GM21825 (cell line): ENCODE measurements at regions not wholly inside any gene's neighbourhood (a gene's known extent, or its start where the extent isn't known, plus 50 kb on each side); places are given as distances from the start of the nearest gene placed in this dataset.

Experiments
- ATAC-seq: cut with Tn5 transposase; IDR thresholded peaks from one replicate; pipeline ENCODE4 v1.9.1; 2021; ENCODE audit warnings: mild to moderate bottlenecking, moderate library complexity; ENCODE audit not compliant: unreplicated experiment

DNA sequence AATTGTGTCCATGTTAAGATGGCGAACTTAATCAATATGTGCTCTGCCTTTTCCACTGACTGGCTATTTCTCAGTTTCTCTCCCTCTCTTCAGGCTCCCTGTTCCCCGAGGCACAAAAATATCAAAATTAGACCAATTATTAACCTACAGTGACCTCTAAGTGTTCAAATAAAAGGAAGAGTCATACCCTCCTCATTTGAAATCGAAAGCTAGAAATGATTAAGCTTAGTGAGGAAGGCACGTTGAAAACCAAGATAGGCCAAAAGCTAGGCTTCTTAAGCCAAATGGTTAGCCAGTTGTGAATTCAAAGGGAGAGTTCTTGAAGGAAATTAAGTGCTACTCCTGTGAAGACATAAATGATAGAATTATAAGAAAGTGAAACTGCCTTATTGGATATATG, 81.1 kb upstream of the MBL2 start:
- ATAC-seq, result no peak

DNA sequence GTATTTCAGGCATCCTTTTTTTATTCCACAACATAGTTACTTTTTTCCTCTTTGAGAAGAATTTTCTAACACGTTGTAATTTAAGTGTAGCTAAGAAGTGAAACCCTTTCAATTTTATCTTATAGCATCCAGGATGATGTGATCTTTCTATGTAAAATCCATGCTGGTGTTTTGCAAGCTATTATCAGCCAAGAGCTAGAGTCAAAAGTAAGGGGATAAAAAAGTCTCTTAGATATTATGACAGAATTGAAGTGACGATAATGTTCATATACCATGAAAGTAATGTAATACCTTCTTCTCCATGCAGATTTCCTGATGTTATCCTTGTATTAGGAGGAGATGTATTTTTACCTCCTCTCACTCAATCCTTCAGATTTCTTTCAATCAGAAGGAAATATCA, 64.2 kb upstream of the MBL2 start:
- no peak for ATAC-seq
